GM18520 (cell line): ENCODE measurements at regions not wholly inside any gene's neighbourhood (a gene's known extent, or its start where the extent isn't known, plus 50 kb on each side); places are given as distances from the start of the nearest gene placed in this dataset.
"Not testable (repeated sequence)": the region's sequence is repeated elsewhere in the genome, so short reads cannot be mapped to it uniquely, and the experiment has no call there.

Experiments used
- ATAC-seq: cut with Tn5 transposase; IDR thresholded peaks from one replicate; pipeline ENCODE4 v1.9.1; 2021; ENCODE audit not compliant: unreplicated experiment

- ATAC-seq, result no peak
These were observed 536.9 kb downstream of the RAPGEF2 start for GRCh38 chr4:159639671-159640323.

GRCh38 chr4:159649237-159649636 is 546.4 kb downstream of the RAPGEF2 start:
- no peak for ATAC-seq

- no peak for ATAC-seq
These were observed 550.0 kb downstream of the RAPGEF2 start for GRCh38 chr4:159652871-159653270.

GRCh38 chr4:159655547-159655946 is 552.7 kb downstream of the RAPGEF2 start:
- ATAC-seq, result no peak

GRCh38 chr4:159669094-159669493 is 566.2 kb downstream of the RAPGEF2 start:
- no peak for ATAC-seq

GRCh38 chr4:159673221-159673620 is 570.3 kb downstream of the RAPGEF2 start:
- ATAC-seq, result no peak

GRCh38 chr4:159674241-159674640 is 571.4 kb downstream of the RAPGEF2 start:
- no peak for ATAC-seq

GRCh38 chr4:159677521-159677920 is 574.6 kb downstream of the RAPGEF2 start:
- no peak for ATAC-seq

GRCh38 chr4:159682996-159683395 is 580.1 kb downstream of the RAPGEF2 start:
- ATAC-seq, result no peak

- ATAC-seq, result no peak
These were observed 581.2 kb downstream of the RAPGEF2 start for GRCh38 chr4:159684061-159684460.

GRCh38 chr4:159685340-159686092 is 582.6 kb downstream of the RAPGEF2 start:
- ATAC-seq, result no peak

GRCh38 chr4:159689526-159689925 is 586.6 kb downstream of the RAPGEF2 start:
- no peak for ATAC-seq

GRCh38 chr4:159697322-159698283 is 594.7 kb downstream of the RAPGEF2 start:
- no peak for ATAC-seq

- ATAC-seq, result no peak
These were observed 595.5 kb downstream of the RAPGEF2 start for GRCh38 chr4:159698336-159698735.

GRCh38 chr4:159702200-159702599 is 599.3 kb downstream of the RAPGEF2 start:
- no peak for ATAC-seq

- ATAC-seq, result no peak
These were observed 602.5 kb downstream of the RAPGEF2 start for GRCh38 chr4:159705334-159705733.

- ATAC-seq, result no peak
These were observed 603.8 kb downstream of the RAPGEF2 start for GRCh38 chr4:159706704-159707103.

- not testable (repeated sequence) for ATAC-seq
These were observed 612.3 kb downstream of the RAPGEF2 start for GRCh38 chr4:159715180-159715579.

GRCh38 chr4:159719531-159719930 is 616.7 kb downstream of the RAPGEF2 start:
- no peak for ATAC-seq

GRCh38 chr4:159722052-159722451 is 619.2 kb downstream of the RAPGEF2 start:
- no peak for ATAC-seq

GRCh38 chr4:159722918-159723317 is 620.0 kb downstream of the RAPGEF2 start:
- ATAC-seq, result no peak
